NCI-H2171 treated with DMSO at 0.1 percent for 48 hours (cell line): ENCODE measurements at regions not wholly inside any gene's neighbourhood (a gene's known extent, or its start where the extent isn't known, plus 50 kb on each side); places are given as distances from the start of the nearest gene placed in this dataset.
"Not testable (repeated sequence)": the region's sequence is repeated elsewhere in the genome, so short reads cannot be mapped to it uniquely, and the experiment has no call there.

ENCODE experiments used
- DNase-seq: peaks from one replicate; lab custom pipeline; 2025; lab: John Stamatoyannopoulos, UW

- DNase-seq: no peak
Observed at GRCh38 chr5:24141046-24141445, 503.7 kb downstream of the CDH10 start.

- DNase-seq: no peak
Observed at GRCh38 chr5:24142341-24142740, 502.4 kb downstream of the CDH10 start.

- DNase-seq: no peak
Observed at GRCh38 chr5:24145806-24146205, 499.0 kb downstream of the CDH10 start.

- no peak for DNase-seq
Observed at GRCh38 chr5:24161559-24161958, 483.2 kb downstream of the CDH10 start.

- DNase-seq: no peak
Observed at GRCh38 chr5:24162343-24162742, 482.4 kb downstream of the CDH10 start.

GRCh38 chr5:24163091-24163490, 481.7 kb downstream of the CDH10 start:
- DNase-seq: no peak

GRCh38 chr5:24167806-24168205, 477.0 kb downstream of the CDH10 start:
- DNase-seq: no peak

- no peak for DNase-seq
Observed at GRCh38 chr5:24170026-24170425, 474.8 kb downstream of the CDH10 start.

GRCh38 chr5:24170930-24171329, 473.8 kb downstream of the CDH10 start:
- DNase-seq: not testable (repeated sequence)

GRCh38 chr5:24177821-24178220, 467.0 kb downstream of the CDH10 start:
- no peak for DNase-seq

GRCh38 chr5:24183981-24184380, 460.8 kb downstream of the CDH10 start:
- DNase-seq: no peak

- DNase-seq: no peak
Observed at GRCh38 chr5:24188216-24188925, 456.4 kb downstream of the CDH10 start.

- DNase-seq: no peak
Observed at GRCh38 chr5:24196789-24197188, 448.0 kb downstream of the CDH10 start.

- no peak for DNase-seq
Observed at GRCh38 chr5:24208686-24209106, 436.1 kb downstream of the CDH10 start.

GRCh38 chr5:24215114-24215513, 429.7 kb downstream of the CDH10 start:
- DNase-seq: no peak

GRCh38 chr5:24222876-24223275, 421.9 kb downstream of the CDH10 start:
- DNase-seq: no peak

- DNase-seq: no peak
Observed at GRCh38 chr5:24225051-24225450, 419.7 kb downstream of the CDH10 start.

- no peak for DNase-seq
Observed at GRCh38 chr5:24226479-24226878, 418.3 kb downstream of the CDH10 start.

GRCh38 chr5:24227881-24228280, 416.9 kb downstream of the CDH10 start:
- not testable (repeated sequence) for DNase-seq

GRCh38 chr5:24232041-24232440, 412.7 kb downstream of the CDH10 start:
- DNase-seq: no peak

GRCh38 chr5:24232929-24233498, 411.8 kb downstream of the CDH10 start:
- DNase-seq: no peak

GRCh38 chr5:24235946-24236345, 408.8 kb downstream of the CDH10 start:
- no peak for DNase-seq

GRCh38 chr5:24245821-24246220, 399.0 kb downstream of the CDH10 start:
- no peak for DNase-seq

- DNase-seq: no peak
Observed at GRCh38 chr5:24264547-24264946, 380.2 kb downstream of the CDH10 start.
